HPDE6-E6E7 (cell line): ENCODE measurements at regions not wholly inside any gene's neighbourhood (a gene's known extent, or its start where the extent isn't known, plus 50 kb on each side); places are given as distances from the start of the nearest gene placed in this dataset.
A peak's percentile ranks its signal among the peaks of the same experiment; 100 is the strongest.

Source experiments
- DNase-seq: peaks from one replicate; pipeline ENCODE4 v3.0.0; 2011; ENCODE audit warnings: missing footprints; ENCODE audit errors: extremely low spot score

GRCh38 chr13:40452038-40452666 is 214.3 kb downstream of the FOXO1 start:
- no peak for DNase-seq

- no peak for DNase-seq
Observed at GRCh38 chr13:40452741-40453334, 213.6 kb downstream of the FOXO1 start.

- DNase-seq: peak; percentile 27
Observed at GRCh38 chr13:40453351-40454021, 213.0 kb downstream of the FOXO1 start.

- no peak for DNase-seq
Observed at GRCh38 chr13:40456397-40456953, 210.0 kb downstream of the FOXO1 start.

- DNase-seq: no peak
Observed at GRCh38 chr13:40456979-40457553, 209.4 kb downstream of the FOXO1 start.

- DNase-seq: no peak
Observed at GRCh38 chr13:40457929-40458719, 208.3 kb downstream of the FOXO1 start.

- no peak for DNase-seq
Observed at GRCh38 chr13:40458720-40458990, 207.8 kb downstream of the FOXO1 start.

- DNase-seq: no peak
Observed at GRCh38 chr13:40460116-40460515, 206.3 kb downstream of the FOXO1 start.

GRCh38 chr13:40464337-40465014 is 202.0 kb downstream of the FOXO1 start:
- no peak for DNase-seq

- DNase-seq: no peak
Observed at GRCh38 chr13:40465015-40465390, 201.4 kb downstream of the FOXO1 start.

- no peak for DNase-seq
Observed at GRCh38 chr13:40466272-40466671, 200.2 kb downstream of the FOXO1 start.

GRCh38 chr13:40468227-40468838 is 198.1 kb downstream of the FOXO1 start:
- DNase-seq: no peak

- DNase-seq: no peak
Observed at GRCh38 chr13:40469581-40470310, 196.7 kb downstream of the FOXO1 start.

GRCh38 chr13:40470660-40471059 is 195.8 kb downstream of the FOXO1 start:
- no peak for DNase-seq

- DNase-seq: no peak
Observed at GRCh38 chr13:40471076-40471475, 195.4 kb downstream of the FOXO1 start.

- DNase-seq: no peak
Observed at GRCh38 chr13:40471911-40472310, 194.5 kb downstream of the FOXO1 start.

- DNase-seq: no peak
Observed at GRCh38 chr13:40472427-40473220, 193.8 kb downstream of the FOXO1 start.

GRCh38 chr13:40475617-40476016 is 190.8 kb downstream of the FOXO1 start:
- DNase-seq: no peak

- no peak for DNase-seq
Observed at GRCh38 chr13:40476175-40476958, 190.1 kb downstream of the FOXO1 start.
